ENCODE measurements at regions not wholly inside any gene's neighbourhood (a gene's known extent, or its start where the extent isn't known, plus 50 kb on each side); places are given as distances from the start of the nearest gene placed in this dataset.

- DNase-seq = no peak
These were observed 52.5 kb upstream of the APCDD1 start for GRCh38 chr18:10401930-10402329.

- DNase-seq = no peak
These were observed 51.4 kb upstream of the APCDD1 start for GRCh38 chr18:10402871-10403559.

- no peak for DNase-seq
These were observed 50.7 kb upstream of the APCDD1 start for GRCh38 chr18:10403708-10404107.

- DNase-seq = no peak
These were observed 50.3 kb upstream of the APCDD1 start for GRCh38 chr18:10404168-10404567.

Data from NCI-H1105 (cell line).